Hepatocyte (in vitro differentiated cells): ENCODE measurements at regions not wholly inside any gene's neighbourhood (a gene's known extent, or its start where the extent isn't known, plus 50 kb on each side); places are given as distances from the start of the nearest gene placed in this dataset.

Experiments used
- DNase-seq: peaks from one replicate; pipeline ENCODE4 v3.0.0-alpha.2; 2016; ENCODE audit warnings: low spot score
- H2AFZ ChIP-seq: fragments of 200-600 bp; sonication (generic); 2 replicates; pipeline ENCODE4 v1.6.0; 2016; ENCODE audit warnings: antibody characterized with exemption, mild to moderate bottlenecking
- H3K27ac ChIP-seq: fragments of 200-600 bp; sonication (generic); 2 replicates; pipeline ENCODE4 v1.5.1; 2016; ENCODE audit warnings: mild to moderate bottlenecking
- H3K27me3 ChIP-seq: fragments of 200-600 bp; sonication (generic); 2 replicates; pipeline ENCODE4 v1.6.1; 2016
- H3K36me3 ChIP-seq: fragments of 200-600 bp; sonication (generic); replicated peaks from 2 replicates; pipeline ENCODE4 v1.5.1; 2016; ENCODE audit warnings: low read depth; ENCODE audit not compliant: insufficient read depth
- H3K4me1 ChIP-seq: fragments of 200-600 bp; sonication (generic); 2 replicates; pipeline ENCODE4 v1.5.1; 2016; ENCODE audit warnings: mild to moderate bottlenecking, moderate library complexity; ENCODE audit not compliant: insufficient read depth
- H3K4me2 ChIP-seq: fragments of 200-600 bp; sonication (generic); 2 replicates; pipeline ENCODE4 v1.6.0; 2016
- H3K4me3 ChIP-seq: fragments of 200-600 bp; sonication (generic); 2 replicates; pipeline ENCODE4 v1.5.1; 2016; ENCODE audit warnings: mild to moderate bottlenecking
- H3K79me2 ChIP-seq: fragments of 200-600 bp; sonication (generic); 2 replicates; pipeline ENCODE4 v1.6.0; 2017; ENCODE audit warnings: mild to moderate bottlenecking
- H3K9me2 ChIP-seq: fragments of 200-600 bp; sonication (generic); replicated peaks from 2 replicates; pipeline ENCODE4 v1.6.0; 2017; ENCODE audit warnings: mild to moderate bottlenecking; ENCODE audit not compliant: insufficient read depth
- H3K9me3 ChIP-seq: fragments of 200-600 bp; sonication (generic); 2 replicates; pipeline ENCODE4 v1.5.1; 2016; ENCODE audit warnings: low read depth, mild to moderate bottlenecking
- H4K20me1 ChIP-seq: fragments of 200-600 bp; sonication (generic); 2 replicates; pipeline ENCODE4 v1.6.0; 2016; ENCODE audit warnings: mild to moderate bottlenecking; ENCODE audit not compliant: insufficient read depth, poor library complexity, severe bottlenecking
- CTCF ChIP-seq: fragments of 200-600 bp; sonication (generic); IDR thresholded peaks from 2 replicates; pipeline ENCODE4 v1.5.1; 2016; ENCODE audit warnings: antibody characterized with exemption, mild to moderate bottlenecking; ENCODE audit not compliant: poor library complexity
- EZH2 ChIP-seq: fragments of 200-600 bp; sonication (generic); IDR thresholded peaks from 2 replicates; pipeline ENCODE4 v1.6.1; 2016; ENCODE audit warnings: antibody characterized with exemption, mild to moderate bottlenecking, borderline replicate concordance
- EZH2phosphoT487 ChIP-seq: fragments of 200-600 bp; sonication (generic); IDR thresholded peaks from one replicate; pipeline ENCODE4 v1.6.1; 2018; ENCODE audit warnings: antibody characterized with exemption, mild to moderate bottlenecking, low read depth, moderate library complexity; ENCODE audit not compliant: unreplicated experiment, severe bottlenecking
- WGBS: methylation state at CpG from one replicate; pipeline ENCODE4 v1.1.6; 2016; ENCODE audit warnings: low lambda C conversion rate; ENCODE audit errors: missing lambda C conversion rate; 5-methylcytosine and 5-hydroxymethylcytosine counted together

- Histone ChIP-seq H4K20me1 (no peaks in the 10 kb centered on the region), H3K9me3 (no peaks in the 10 kb centered on the region), H3K27ac (no peak overlapping the region), H3K36me3 (no peaks in the 10 kb centered on the region), H3K79me2 (no peaks in the 10 kb centered on the region), H2AFZ (no peak overlapping the region), H3K27me3 (no peaks in the 10 kb centered on the region), H3K9me2 (no peaks in the 10 kb centered on the region), H3K4me2 (no peak overlapping the region), H3K4me3 (no peak overlapping the region), H3K4me1 (no peaks in the 10 kb centered on the region)
- no peak for TF ChIP-seq CTCF
- no peak for TF ChIP-seq EZH2
- TF ChIP-seq EZH2phosphoT487, result no peak
- no peak for DNase-seq
- WGBS, result 71% methylated on average over 11 of the region's 11 CpGs
These were observed 264.9 kb downstream of the SKIDA1 start for GRCh38 chr10:21260506-21261149.

- Histone ChIP-seq H3K9me3 (no peaks in the 10 kb centered on the region), H3K9me2 (no peaks in the 10 kb centered on the region), H3K4me3 (no peak overlapping the region), H3K4me1 (no peaks in the 10 kb centered on the region), H2AFZ (no peak overlapping the region), H3K4me2 (no peak overlapping the region), H3K36me3 (no peaks in the 10 kb centered on the region), H3K27me3 (no peaks in the 10 kb centered on the region), H3K27ac (no peak overlapping the region), H4K20me1 (no peaks in the 10 kb centered on the region), H3K79me2 (no peaks in the 10 kb centered on the region)
- no peak for TF ChIP-seq EZH2phosphoT487
- TF ChIP-seq CTCF, result no peak
- TF ChIP-seq EZH2, result no peak
- 90% methylated on average over 6 of the region's 6 CpGs for WGBS
- no peak for DNase-seq
These were observed 265.4 kb downstream of the SKIDA1 start for GRCh38 chr10:21260066-21260465.

- H3K27me3 ChIP-seq, result no peaks in the 10 kb centered on the region
- TF ChIP-seq EZH2 (no peak), CTCF (no peak), EZH2phosphoT487 (no peak)
- H3K27ac ChIP-seq, result no peak overlapping the region
- H3K4me1 ChIP-seq, result no peaks in the 10 kb centered on the region
- DNase-seq, result no peak
- H3K79me2 ChIP-seq, result no peaks in the 10 kb centered on the region
- H3K9me2 ChIP-seq, result no peaks in the 10 kb centered on the region
- H2AFZ ChIP-seq, result no peak overlapping the region
- no peaks in the 10 kb centered on the region for H3K36me3 ChIP-seq
- H3K4me3 ChIP-seq, result no peak overlapping the region
- no peaks in the 10 kb centered on the region for H3K9me3 ChIP-seq
- H3K4me2 ChIP-seq, result no peak overlapping the region
- no peaks in the 10 kb centered on the region for H4K20me1 ChIP-seq
- 50% methylated on average over 2 of the region's 2 CpGs for WGBS
These were observed 267.6 kb downstream of the SKIDA1 start for GRCh38 chr10:21257919-21258318.

- no peak overlapping the region for H3K4me2 ChIP-seq
- no peak overlapping the region for H2AFZ ChIP-seq
- no peak overlapping the region for H3K27ac ChIP-seq
- H3K36me3 ChIP-seq, result no peaks in the 10 kb centered on the region
- no peaks in the 10 kb centered on the region for H3K9me3 ChIP-seq
- no peaks in the 10 kb centered on the region for H3K27me3 ChIP-seq
- no peaks in the 10 kb centered on the region for H3K9me2 ChIP-seq
- TF ChIP-seq CTCF, result no peak
- no peak for TF ChIP-seq EZH2
- no peak for TF ChIP-seq EZH2phosphoT487
- no peak overlapping the region for H3K4me3 ChIP-seq
- DNase-seq, result no peak
- no peaks in the 10 kb centered on the region for H3K4me1 ChIP-seq
- H4K20me1 ChIP-seq, result no peaks in the 10 kb centered on the region
- 56% methylated on average over 2 of the region's 2 CpGs for WGBS
- no peaks in the 10 kb centered on the region for H3K79me2 ChIP-seq
These were observed 268.3 kb downstream of the SKIDA1 start for GRCh38 chr10:21257191-21257590.
